ENCODE measurements at regions not wholly inside any gene's neighbourhood (a gene's known extent, or its start where the extent isn't known, plus 50 kb on each side); places are given as distances from the start of the nearest gene placed in this dataset.

GRCh38 chr12:98389593-98389992 lies 125.8 kb upstream of the TMPO start:
- H3K4me3 ChIP-seq (ENCODE audit: low read depth, low read length), result no peak overlapping the region
- TF ChIP-seq CTCF (IDR thresholded peaks at IDR 0.05; ENCODE audit: low read depth, low read length), result no peak
- no peak overlapping the region for H3K27ac ChIP-seq
- DNase-seq, result no peak
- no peaks in the 10 kb centered on the region for H3K9me3 ChIP-seq (ENCODE audit: severe bottlenecking)
- no peaks in the 10 kb centered on the region for H3K27me3 ChIP-seq (ENCODE audit: insufficient read depth, low read depth, severe bottlenecking)
- no peaks in the 10 kb centered on the region for H3K36me3 ChIP-seq

GRCh38 chr12:98397323-98398105 lies 117.9 kb upstream of the TMPO start:
- TF ChIP-seq CTCF (IDR thresholded peaks at IDR 0.05; ENCODE audit: low read depth, low read length), result peak; percentile 78
- Histone ChIP-seq H3K9me3 (ENCODE audit: severe bottlenecking) (no peaks in the 10 kb centered on the region), H3K36me3 (no peaks in the 10 kb centered on the region), H3K4me3 (ENCODE audit: low read depth, low read length) (peak overlapping the region; percentile 41), H3K27me3 (ENCODE audit: insufficient read depth, low read depth, severe bottlenecking) (no peaks in the 10 kb centered on the region), H3K27ac (no peak overlapping the region)
- DNase-seq, result peak; percentile 76

- no peaks in the 10 kb centered on the region for H3K27me3 ChIP-seq (ENCODE audit: insufficient read depth, low read depth, severe bottlenecking)
- no peak for DNase-seq
- no peak for TF ChIP-seq CTCF (IDR thresholded peaks at IDR 0.05; ENCODE audit: low read depth, low read length)
- no peak overlapping the region for H3K27ac ChIP-seq
- H3K9me3 ChIP-seq (ENCODE audit: severe bottlenecking), result no peaks in the 10 kb centered on the region
- no peaks in the 10 kb centered on the region for H3K36me3 ChIP-seq
- H3K4me3 ChIP-seq (ENCODE audit: low read depth, low read length), result no peak overlapping the region
Observed at GRCh38 chr12:98399532-98399931, 115.9 kb upstream of the TMPO start.

- Histone ChIP-seq H3K36me3 (no peaks in the 10 kb centered on the region), H3K27ac (no peak overlapping the region), H3K9me3 (ENCODE audit: severe bottlenecking) (no peaks in the 10 kb centered on the region), H3K27me3 (ENCODE audit: insufficient read depth, low read depth, severe bottlenecking) (no peaks in the 10 kb centered on the region), H3K4me3 (ENCODE audit: low read depth, low read length) (no peak overlapping the region)
- TF ChIP-seq CTCF (IDR thresholded peaks at IDR 0.05; ENCODE audit: low read depth, low read length), result no peak
- DNase-seq, result no peak
Observed at GRCh38 chr12:98401427-98401826, 114.0 kb upstream of the TMPO start.

GRCh38 chr12:98402091-98402490 lies 113.3 kb upstream of the TMPO start:
- TF ChIP-seq CTCF (IDR thresholded peaks at IDR 0.05; ENCODE audit: low read depth, low read length), result no peak
- peaks cover under 1% of the 10 kb centered on the region for H3K9me3 ChIP-seq (ENCODE audit: severe bottlenecking)
- H3K27ac ChIP-seq, result no peak overlapping the region
- no peaks in the 10 kb centered on the region for H3K36me3 ChIP-seq
- no peaks in the 10 kb centered on the region for H3K27me3 ChIP-seq (ENCODE audit: insufficient read depth, low read depth, severe bottlenecking)
- no peak overlapping the region for H3K4me3 ChIP-seq (ENCODE audit: low read depth, low read length)
- DNase-seq, result peak; percentile 20

- Histone ChIP-seq H3K36me3 (no peaks in the 10 kb centered on the region), H3K9me3 (ENCODE audit: severe bottlenecking) (peaks cover 6% of the 10 kb centered on the region), H3K27me3 (ENCODE audit: insufficient read depth, low read depth, severe bottlenecking) (no peaks in the 10 kb centered on the region), H3K27ac (no peak overlapping the region), H3K4me3 (ENCODE audit: low read depth, low read length) (no peak overlapping the region)
- TF ChIP-seq CTCF (IDR thresholded peaks at IDR 0.05; ENCODE audit: low read depth, low read length), result no peak
- DNase-seq, result no peak
Observed at GRCh38 chr12:98402671-98403070, 112.7 kb upstream of the TMPO start.

All from WERI-Rb-1 (cell line).